GM23338 (cell line): ENCODE measurements at regions not wholly inside any gene's neighbourhood (a gene's known extent, or its start where the extent isn't known, plus 50 kb on each side); places are given as distances from the start of the nearest gene placed in this dataset.

Source experiments
- EZH2 ChIP-seq: fragments of 200-600 bp; sonication (generic); IDR thresholded peaks from one replicate; pipeline ENCODE4 v1.8.0; 2017; ENCODE audit warnings: antibody characterized with exemption, mild to moderate bottlenecking, low read depth; ENCODE audit not compliant: unreplicated experiment
- POLR2AphosphoS5 ChIP-seq: IDR thresholded peaks from 2 replicates; pipeline ENCODE4 v1.6.1; 2016; ENCODE audit warnings: antibody characterized with exemption, low read depth
- ZNF331 ChIP-seq: fragments of 250-450 bp; sonication (Bioruptor Pico); IDR thresholded peaks from 2 replicates; pipeline ENCODE4 v1.5.0; 2020; ENCODE audit warnings: low read depth, mild to moderate bottlenecking, moderate library complexity
- TF ChIP-seq, protein P1 (sequence below), 2 experiments: fragments of 200-600 bp in 1 of 2; sonication (generic) in 1 of 2; conservative IDR thresholded peaks; 2 replicates each; pipeline versions ENCODE4 v1.5.1 to v1.6.1; 2016 to 2017; ENCODE audit warnings: antibody characterized with exemption in 2 of 2, low read depth in 2 of 2, mild to moderate bottlenecking in 2 of 2, moderate library complexity in 1 of 2

DNA sequence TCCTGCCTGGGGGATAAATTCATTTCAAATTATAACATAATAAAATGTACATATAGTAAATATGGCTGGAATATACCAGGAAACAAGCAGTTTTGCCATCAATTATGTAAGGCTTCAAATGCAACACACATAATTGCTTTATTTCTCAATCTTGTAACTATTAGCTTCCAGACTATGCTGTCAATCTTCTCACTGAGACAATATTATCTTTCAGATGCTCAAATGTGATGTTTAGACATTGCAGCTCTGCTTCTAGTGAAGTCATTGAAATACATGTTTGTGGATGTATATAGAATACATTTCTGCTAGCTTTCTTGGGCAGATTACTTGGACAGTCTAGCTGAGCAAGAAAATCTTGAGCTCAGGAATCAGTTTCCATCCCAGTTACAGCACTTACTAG, 454.4 kb downstream of the TDRD3 start:
- no peak for TF ChIP-seq POLR2AphosphoS5
- TF ChIP-seq, protein P1, sequence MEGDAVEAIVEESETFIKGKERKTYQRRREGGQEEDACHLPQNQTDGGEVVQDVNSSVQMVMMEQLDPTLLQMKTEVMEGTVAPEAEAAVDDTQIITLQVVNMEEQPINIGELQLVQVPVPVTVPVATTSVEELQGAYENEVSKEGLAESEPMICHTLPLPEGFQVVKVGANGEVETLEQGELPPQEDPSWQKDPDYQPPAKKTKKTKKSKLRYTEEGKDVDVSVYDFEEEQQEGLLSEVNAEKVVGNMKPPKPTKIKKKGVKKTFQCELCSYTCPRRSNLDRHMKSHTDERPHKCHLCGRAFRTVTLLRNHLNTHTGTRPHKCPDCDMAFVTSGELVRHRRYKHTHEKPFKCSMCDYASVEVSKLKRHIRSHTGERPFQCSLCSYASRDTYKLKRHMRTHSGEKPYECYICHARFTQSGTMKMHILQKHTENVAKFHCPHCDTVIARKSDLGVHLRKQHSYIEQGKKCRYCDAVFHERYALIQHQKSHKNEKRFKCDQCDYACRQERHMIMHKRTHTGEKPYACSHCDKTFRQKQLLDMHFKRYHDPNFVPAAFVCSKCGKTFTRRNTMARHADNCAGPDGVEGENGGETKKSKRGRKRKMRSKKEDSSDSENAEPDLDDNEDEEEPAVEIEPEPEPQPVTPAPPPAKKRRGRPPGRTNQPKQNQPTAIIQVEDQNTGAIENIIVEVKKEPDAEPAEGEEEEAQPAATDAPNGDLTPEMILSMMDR (conservative IDR thresholded peaks at IDR 0.05; ENCODE audit: low read depth in 2 of 2): no peak
- TF ChIP-seq EZH2: no peak
- no peak for TF ChIP-seq ZNF331
